NCI-H1436 treated with DMSO at 0.1 percent for 48 hours (cell line): ENCODE measurements at regions not wholly inside any gene's neighbourhood (a gene's known extent, or its start where the extent isn't known, plus 50 kb on each side); places are given as distances from the start of the nearest gene placed in this dataset.
A peak's percentile ranks its signal among the peaks of the same experiment; 100 is the strongest.
"Not testable (repeated sequence)": the region's sequence is repeated elsewhere in the genome, so short reads cannot be mapped to it uniquely, and the experiment has no call there.

Experiments used
- DNase-seq: peaks from one replicate; lab custom pipeline; 2025; lab: John Stamatoyannopoulos, UW

DNA sequence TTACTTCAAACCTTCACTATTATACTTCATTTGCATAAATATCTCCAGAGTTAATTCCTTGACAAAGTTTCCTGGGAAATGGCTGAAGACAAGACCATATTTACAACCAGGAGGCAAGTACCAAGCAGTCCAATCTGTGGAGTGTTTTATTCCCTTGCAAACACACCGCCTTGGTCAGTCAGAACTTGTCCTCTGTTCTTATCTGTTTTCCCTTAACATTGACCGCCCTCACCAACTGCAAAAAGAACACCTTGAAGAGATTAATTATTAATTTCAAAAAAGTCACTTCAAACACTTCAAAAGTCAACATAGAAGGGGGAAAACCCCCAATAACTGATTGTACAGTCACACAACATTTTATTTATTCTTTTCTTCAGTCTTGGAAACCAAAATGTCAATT, 269.0 kb upstream of the RGMB start:
- DNase-seq, result no peak

DNA sequence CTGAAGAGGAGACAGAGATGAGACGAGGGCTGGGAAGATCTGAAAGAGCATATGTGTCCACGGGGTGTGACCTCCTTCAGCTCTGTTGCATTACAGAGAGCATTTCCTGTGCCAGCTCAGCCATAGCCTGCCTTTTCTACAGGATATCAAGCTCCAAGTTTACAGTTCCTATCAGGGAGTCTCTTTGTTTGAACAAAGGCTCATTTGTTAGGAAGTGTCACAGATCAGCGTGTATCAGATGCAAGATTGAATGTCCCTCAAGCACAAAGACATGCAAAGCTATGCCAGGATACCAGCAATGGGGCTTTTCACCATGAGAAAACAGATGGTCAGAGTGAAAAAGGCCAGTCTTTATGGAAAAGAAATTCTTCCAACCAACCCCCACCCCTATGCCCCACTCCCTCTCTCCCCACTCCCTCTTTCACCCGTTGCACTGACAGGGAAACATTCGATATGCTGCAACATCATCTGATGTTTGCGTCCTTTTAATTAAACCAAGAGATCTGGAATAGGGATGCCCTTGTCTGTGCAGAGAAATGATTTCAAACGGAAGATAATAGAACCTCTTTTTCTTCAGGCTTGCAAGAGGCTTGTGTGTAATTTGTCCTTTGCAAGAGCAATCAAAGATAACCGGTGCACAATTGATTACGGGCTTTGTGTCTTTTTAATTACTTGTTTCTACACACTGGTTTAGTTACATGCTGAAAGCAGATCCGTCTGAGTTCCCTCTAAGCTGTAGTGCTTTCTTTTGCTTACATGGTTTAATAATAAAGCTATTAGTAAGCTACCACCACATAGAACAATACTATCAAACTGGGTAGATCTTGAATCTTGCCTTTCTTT, 263.1 kb upstream of the RGMB start:
- no peak for DNase-seq

DNA sequence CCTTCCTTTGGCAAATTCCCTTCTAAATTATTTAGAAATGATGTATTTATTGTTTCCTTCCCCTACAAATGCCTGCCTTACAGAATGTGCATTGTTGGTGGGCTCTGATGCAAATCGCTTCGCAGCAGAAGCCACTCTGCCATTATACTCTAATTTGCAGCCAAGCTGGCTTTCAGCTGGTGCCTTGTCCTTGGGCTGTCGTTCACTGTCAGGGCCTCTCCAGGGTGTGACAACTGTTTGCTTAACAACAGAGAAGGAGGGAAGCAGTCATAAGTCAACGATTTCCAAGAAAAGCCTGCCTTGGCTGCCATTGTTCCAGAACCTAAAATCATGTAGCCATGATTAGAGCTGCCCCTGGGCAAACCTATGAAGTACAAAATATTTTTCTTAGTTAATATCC, 260.1 kb upstream of the RGMB start:
- DNase-seq, result no peak

DNA sequence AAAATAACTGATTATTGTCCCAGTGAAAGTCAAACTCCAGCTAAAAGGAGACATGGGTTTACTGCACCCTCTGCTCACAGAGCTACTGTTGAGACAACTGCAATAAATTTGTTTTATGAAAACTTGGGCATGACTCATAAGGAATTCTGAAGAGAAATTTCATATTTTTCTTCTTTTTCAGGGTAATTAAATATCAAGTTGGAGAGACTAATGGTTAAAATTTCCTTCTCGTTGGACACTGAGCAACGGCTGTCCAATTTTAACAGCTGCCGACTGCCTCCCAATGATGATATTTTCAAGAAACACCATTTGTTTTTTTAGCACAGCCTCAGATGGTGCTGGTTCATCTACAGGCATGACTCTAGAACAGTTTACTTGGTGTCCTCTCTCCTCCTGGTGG, 259.2 kb upstream of the RGMB start:
- no peak for DNase-seq

DNA sequence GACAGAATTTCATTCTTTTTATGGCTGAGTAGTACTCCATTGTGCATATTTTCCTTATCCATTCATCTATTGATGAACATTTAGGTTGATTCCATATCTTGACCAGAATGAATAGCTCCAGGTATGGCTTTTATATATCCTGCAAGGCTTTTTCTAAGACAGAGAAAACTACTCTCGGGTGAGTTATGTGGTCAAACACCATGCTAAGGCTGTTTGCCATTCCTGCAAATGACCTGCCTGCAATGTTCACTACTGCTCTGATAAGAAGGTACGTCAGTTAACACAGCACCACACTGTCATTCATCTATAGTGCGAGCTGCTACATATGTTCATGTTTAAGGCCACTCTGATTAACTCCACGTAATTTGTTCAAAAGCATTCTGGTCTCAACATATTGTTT, 256.8 kb upstream of the RGMB start:
- no peak for DNase-seq

DNA sequence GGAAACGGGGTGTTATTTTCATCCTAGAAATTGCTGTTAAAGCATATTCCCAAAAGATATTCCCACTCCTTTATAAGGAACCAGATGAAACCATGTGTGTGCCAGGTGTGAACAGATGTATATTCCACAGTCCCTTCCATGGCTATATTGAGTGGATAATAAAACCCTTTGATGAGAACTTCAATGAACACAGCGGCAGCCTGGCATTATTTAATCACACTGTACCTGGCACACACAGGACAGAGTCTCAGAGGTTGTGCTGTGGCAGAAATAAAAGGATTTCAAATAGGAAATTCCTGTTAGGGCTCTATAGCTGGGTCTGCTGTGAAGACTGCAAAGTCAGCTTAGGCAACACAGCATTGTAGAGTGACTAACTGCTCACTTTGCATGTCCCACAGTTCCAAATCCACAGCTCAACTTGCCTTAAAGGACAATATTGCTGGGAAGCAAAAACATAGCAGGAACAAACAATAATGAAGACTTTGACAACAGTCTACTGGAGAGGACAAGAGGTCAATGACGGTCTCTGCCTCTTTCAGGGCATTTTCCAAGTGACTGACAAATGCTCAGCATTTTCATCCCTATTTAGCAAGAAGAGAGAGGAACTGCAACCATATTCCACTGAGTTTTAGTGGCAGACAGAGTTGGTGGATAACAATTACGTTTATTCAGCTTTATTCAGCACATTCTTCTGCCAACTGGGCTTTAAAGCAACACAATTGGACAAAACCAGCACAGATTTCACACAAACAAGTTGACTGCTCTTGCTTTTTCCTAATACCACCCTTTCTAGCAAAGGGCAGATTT, 255.7 kb upstream of the RGMB start:
- no peak for DNase-seq

DNA sequence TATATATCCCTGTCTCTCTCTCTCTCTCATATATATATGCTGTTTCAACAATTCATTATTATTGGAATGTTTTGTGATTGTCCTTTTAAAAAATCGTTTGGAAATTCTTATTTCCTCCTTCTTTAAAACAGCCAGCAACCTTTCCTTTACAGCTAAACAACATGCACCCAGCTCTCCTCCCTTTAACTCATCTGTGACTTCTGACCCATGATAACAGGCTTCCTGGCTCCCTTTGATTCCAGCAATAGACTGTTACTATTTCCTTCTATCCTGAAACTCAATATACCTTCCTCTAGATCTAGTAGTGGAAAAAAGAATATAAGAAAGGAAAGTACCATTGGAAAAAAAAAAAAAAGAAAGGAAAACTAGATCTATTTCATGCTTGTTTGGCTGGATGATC, 254.7 kb upstream of the RGMB start:
- no peak for DNase-seq

DNA sequence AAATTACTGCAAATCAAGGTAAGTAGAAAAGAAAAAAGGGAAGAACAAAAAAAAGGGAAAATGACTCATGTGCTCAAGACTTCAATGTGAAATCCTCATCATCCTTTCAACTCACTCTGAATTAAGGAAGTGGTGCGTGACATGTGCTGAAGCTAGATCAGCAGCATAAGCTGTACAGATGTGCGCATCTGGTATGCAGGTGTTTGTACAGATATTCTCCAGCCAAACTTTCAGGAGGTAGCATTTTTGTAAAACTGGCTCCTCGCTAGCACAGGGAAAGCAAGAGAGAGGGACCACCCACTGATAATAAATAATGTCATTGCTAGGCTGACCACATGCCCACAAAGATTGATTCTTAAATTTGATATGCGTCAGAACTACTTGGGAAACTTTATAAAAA, 253.9 kb upstream of the RGMB start:
- no peak for DNase-seq

DNA sequence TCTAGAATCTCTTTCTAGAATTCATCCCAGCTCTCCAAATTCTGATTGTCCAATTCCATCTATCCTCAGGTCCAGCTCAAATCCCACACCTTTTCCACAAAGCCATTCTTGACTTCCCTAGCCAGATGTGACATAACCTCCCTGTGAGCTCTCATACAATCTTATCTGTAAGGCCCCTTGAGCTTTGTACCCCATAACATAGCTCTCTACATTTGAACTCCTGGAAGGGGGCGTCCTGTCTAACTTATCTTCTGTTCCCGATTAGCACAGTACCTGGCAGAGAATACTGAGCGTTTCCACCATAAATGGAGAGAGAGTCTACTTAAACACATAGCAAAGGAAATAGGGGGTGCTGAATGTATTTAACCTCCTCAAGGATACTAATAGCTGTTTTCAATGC, 251.6 kb upstream of the RGMB start:
- DNase-seq, result no peak

DNA sequence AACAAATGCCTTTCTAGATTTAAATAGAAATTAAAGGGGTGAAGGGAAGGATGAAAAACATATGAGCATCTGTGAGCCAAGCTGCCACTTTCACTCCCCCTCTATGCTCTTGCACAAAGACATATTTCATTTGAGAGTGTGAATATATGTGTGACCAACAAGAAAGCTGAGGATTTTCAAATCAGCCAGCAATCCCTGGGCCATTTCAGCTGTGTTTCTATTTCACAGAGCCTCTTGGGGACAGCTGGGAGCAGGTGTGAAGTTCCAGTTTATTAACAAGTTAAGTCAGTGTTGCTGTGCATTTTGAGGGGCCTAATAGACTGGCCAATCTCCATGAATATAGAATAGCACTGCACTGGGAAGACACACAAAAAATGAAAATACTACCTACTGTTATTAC, 248.7 kb upstream of the RGMB start:
- no peak for DNase-seq

DNA sequence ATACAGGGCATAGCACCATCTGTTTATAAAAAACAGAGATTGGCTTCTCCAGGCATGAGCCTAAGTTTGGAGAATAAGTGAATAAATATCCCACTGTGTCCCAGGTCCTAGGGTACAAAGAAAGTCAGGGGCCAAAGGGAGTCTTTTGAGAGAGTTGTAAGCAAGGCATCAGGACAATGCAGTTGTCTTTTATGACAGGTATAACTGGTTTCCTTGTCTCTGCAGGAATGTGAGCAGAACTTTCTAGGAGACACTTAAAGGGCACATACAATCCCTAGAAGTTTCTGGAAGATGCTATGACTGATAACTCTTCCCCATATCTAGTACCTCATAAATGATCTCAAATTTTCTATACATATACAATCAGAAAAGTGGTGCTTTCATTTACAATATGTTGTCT, 245.6 kb upstream of the RGMB start:
- no peak for DNase-seq

DNA sequence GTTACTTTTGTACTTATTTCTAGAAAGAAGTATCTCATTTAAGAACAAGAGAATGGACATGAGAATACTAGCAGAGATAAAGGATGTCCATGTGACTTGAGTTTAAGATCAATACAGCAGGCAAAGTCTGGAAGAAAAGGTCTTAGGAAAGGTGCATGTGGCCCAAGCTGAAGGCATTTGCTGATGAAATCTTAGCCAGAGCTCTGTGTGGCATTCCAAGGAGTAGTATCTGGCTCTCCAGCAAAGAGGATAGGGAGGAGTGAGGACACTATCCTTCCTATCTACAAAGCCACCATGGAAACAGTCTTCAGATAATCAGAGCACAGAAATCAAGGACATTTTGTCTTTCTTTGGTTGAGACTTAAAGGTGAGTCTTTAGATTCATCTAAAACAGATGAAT, 244.1 kb upstream of the RGMB start:
- no peak for DNase-seq

DNA sequence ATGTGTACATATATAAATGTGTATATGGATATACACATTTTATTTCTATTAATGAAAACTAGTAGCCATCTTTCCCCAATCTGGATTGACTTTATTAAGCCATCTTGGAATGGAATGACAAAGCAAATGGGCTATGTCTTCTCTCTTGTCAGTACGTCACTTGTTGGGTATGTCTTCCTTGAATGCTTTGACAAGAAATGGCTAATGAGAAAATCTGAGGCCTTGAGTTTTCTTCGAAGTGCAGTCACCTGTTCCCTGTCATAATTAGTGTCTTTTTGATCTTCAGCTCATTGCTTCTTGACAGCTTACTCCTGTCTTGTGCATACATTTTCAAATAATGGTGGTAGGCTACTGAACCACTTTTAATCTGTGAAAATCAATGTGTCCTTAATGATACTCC, 243.2 kb upstream of the RGMB start:
- DNase-seq, result no peak

DNA sequence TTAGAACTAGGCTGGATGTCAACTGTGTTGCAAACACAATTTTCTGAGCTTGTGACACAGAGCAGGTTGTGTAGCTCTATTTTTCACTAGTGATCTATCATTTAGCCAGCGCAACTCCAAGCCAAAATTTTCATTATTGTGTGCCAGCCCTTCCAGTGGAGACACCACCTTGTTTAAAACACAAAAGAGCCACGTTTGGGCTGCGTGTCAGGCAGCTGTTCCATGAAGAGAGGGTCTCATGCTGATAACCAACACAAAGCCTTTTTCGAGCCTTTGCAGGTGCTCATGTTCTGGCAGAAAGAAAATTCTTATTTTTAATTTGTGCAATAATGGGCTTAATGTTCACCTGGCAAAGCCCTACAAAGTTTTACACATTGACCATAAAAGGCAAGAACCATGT, 237.6 kb upstream of the RGMB start:
- peak; percentile 6 for DNase-seq

DNA sequence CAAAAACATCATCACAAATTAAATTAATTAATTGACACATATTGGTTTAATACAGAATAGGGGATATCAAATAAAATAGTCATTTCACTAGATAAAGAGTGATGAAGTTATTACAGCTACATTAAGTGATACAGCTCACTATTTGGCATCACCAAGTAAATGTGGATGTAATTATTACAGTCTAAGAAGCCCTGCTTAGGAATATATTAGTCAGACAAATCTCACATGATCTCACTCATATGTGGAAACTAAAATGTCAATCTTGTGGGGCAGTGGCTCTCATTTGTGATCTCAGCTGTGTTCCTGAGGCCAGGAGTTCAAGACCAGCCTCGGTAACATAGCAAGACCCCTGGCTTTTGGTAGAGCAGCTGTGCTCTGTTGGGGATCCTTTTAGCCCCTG, 233.4 kb upstream of the RGMB start:
- DNase-seq, result no peak

DNA sequence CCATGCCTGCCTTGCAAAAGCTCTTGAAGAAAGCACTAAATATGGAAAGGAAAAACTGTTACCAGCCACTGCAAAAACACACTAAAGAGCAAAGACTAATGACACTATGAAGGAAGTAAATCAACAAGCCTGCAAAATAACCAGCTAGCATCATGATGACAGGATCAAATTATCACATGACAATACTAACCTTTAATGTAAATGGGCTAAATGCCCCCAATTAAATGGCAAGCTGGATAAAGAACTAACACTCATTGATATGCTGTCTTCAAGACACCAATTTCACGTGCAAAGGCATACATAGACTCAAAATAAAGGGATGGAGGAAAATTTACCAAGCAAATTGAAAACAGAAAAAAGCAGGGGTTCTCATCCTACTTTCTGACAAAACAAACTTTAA, 231.8 kb upstream of the RGMB start:
- DNase-seq, result no peak

DNA sequence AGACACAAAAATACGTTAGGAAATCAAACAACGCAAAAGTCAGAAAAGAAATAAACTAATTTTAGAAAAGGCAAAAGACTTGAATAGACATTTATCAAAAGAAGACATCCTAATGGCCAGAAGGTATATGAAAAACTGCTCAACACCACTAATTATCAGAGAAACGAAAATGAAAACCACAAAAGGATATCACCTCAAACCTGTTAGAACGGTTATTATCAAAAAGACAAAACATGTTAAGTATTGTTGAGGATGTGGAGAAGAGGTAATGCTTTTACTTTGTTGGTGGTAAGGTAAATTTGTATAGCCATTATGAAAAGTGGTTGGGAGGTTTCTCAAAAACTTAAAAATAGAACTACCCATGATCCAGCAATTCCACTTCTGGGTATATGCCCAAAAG, 230.0 kb upstream of the RGMB start:
- DNase-seq, result no peak

DNA sequence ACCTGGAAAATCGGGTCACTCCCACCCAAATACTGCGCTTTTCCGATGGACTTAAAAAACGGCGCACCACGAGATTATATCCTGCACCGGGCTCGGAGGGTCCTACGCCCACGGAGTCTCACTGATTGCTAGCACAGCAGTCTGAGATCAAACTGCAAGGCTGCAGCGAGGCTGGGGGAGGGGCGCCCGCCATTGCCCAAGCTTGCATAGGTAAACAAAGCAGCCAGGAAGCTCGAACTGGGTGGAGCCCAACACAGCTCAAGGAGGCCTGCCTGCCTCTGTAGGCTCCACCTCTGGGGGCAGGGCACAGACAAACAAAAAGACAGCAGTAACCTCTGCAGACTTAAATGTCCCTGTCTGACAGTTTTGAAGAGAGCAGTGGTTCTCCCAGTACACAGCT, 226.5 kb upstream of the RGMB start:
- DNase-seq, result not testable (repeated sequence)

DNA sequence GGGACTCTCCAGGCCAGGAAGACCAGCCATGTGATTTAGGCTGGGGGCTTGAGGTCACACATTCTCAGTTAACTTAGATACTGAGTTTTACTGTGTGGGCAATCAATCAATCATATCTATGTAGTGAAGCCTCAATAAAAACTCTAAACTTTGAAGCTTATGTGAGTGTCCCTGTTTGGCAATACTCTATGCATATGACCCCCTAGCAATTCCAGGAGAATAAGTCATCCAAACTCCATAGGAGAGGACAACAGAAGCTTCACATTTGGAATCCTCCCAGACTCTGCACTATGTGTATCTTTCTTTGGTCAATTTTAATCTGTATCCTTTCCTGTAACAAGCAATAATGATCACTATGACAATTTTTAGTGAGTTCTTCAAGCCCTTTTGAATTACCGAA, 216.8 kb upstream of the RGMB start:
- DNase-seq, result no peak

DNA sequence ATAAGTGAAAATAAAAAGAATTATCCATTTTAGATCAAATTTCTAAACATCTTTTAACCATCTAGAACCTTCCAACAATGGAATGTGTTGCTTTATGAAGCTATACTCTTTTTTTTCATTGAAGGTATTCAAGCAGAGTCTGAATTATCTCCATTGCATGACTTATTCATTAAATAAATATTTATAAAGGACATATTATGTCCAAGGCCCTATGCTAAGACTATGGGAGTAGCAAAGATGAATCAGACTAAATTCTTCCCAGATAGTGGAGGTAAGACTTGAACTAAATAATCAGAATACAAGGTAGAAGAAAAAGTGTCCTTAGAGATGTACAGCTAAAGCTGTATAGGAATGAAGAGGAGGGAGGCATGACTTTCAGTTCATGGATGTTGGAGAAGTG, 215.5 kb upstream of the RGMB start:
- no peak for DNase-seq

DNA sequence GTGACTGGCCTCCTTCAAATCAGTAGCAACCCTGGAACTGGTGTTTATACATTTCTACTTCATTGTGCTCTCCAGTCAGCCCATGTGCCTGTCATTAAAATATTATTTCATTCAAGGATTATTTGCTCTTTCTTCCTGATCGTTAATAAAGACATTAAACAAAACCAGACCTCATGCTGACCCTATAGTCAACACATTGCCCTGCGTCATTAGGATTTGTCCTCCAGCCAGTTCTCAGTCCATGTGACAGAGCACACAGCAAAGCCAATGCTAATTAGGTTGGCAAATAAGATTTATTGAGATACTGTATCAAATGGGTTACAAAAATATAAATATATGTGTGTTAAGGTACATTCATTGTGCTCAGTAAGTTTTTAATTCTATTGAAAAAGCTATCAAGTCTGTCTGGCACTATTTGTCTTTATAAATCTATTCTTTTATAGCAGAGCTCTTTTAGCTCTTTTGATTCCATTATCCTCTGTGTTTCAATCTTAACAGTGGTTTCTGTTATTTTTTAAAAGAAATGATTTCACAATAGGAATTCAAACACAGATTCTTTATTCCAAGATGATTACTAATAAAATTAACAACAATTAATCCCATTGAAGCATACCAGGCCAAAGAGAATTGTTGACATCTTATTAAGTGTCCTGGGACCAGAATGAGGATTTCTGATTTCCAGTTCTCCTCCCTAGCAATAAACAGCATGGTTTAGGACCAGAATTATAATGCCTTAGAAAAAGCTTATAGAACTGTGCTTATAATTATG, 209.4 kb upstream of the RGMB start:
- no peak for DNase-seq

DNA sequence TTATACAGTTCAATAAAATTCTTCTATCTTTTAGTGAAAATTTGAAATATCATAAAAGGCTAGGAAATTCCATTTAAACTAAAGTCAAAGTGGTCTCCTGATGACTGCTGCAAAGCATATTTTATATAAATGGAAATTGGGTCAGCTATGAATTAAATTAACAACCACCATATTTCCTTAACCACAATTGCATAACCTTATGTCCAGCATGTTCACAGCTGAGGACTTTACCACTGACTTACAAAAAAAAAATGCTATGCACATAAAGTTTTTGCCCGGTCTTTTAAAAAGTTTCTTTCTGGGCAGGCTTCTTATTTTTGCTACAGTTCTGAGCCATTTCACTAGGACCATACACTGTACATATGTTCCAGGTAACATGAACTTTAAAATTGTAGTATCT, 208.6 kb upstream of the RGMB start:
- no peak for DNase-seq

DNA sequence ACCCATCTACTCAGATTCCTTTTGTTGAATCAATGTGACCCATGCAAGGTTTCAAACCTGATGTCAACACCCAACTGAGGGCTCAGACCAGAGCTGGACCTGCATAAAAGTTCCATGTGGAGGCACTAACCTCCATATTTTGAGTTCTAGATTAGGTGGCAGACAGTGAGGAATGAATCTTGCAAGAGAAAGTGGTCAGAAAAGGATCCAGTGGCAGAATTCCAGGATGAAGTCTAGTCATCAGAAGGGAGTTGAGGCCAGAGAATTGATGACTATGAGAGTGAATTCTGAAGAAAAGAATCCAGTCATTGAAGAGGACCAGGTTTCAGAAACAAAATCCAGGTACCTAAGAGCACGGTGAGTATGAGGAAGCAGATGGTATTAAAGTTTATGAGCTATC, 205.1 kb upstream of the RGMB start:
- DNase-seq, result no peak
